WTC11 (cell line): ENCODE measurements at regions not wholly inside any gene's neighbourhood (a gene's known extent, or its start where the extent isn't known, plus 50 kb on each side); places are given as distances from the start of the nearest gene placed in this dataset.
"Not testable (repeated sequence)": the region's sequence is repeated elsewhere in the genome, so short reads cannot be mapped to it uniquely, and the experiment has no call there.

Experiments used
- ATAC-seq: fragments of 200-7000 bp; cut with Tn5 transposase; 2 replicates; pipeline ENCODE4 v1.10.0; 2021; ENCODE audit warnings: mild to moderate bottlenecking, moderate library complexity
- CTCF ChIA-PET: fragments of 300-600 bp; sonication (Branson Sonifier 250); formaldehyde crosslinking; loops from one replicate; lab custom pipeline; 2021; ENCODE audit warnings: antibody characterized with exemption; lab: Charles Lee
- POLR2A ChIA-PET: fragments of 350-600 bp; sonication (Branson Sonifier 250); formaldehyde crosslinking; loops from one replicate; lab custom pipeline; 2021; ENCODE audit warnings: antibody characterized with exemption; lab: Charles Lee
- DNase-seq: peaks from one replicate; pipeline ENCODE4 v3.0.0; 2021; ENCODE audit warnings: low spot score
- H3K27ac Mint-ChIP-seq: 2 replicates; pipeline ENCODE4 v1.8.0; 2021; ENCODE audit warnings: mixed read lengths
- H3K27me3 Mint-ChIP-seq: 2 replicates; pipeline ENCODE4 v1.8.0; 2021; ENCODE audit warnings: low read depth, mild to moderate bottlenecking, moderate library complexity, mixed read lengths
- H3K36me3 Mint-ChIP-seq: 2 replicates; pipeline ENCODE4 v1.8.0; 2021; ENCODE audit warnings: mixed read lengths
- H3K4me1 Mint-ChIP-seq: 2 replicates; pipeline ENCODE4 v1.8.0; 2022; ENCODE audit warnings: mixed read lengths
- H3K4me3 Mint-ChIP-seq: 2 replicates; pipeline ENCODE4 v1.8.0; 2021; ENCODE audit warnings: mild to moderate bottlenecking, moderate library complexity, mixed read lengths
- H3K9me3 Mint-ChIP-seq: 2 replicates; pipeline ENCODE4 v1.8.0; 2021; ENCODE audit warnings: mixed read lengths
- AFF4 ChIP-seq: sonication (generic); formaldehyde crosslinking; IDR thresholded peaks from 2 replicates; pipeline ENCODE4 v1.8.1; 2023; ENCODE audit warnings: mild to moderate bottlenecking, missing genetic modification reagents, borderline replicate concordance
- GRHL2 ChIP-seq: fragments of 250-450 bp; sonication (Bioruptor Pico); IDR thresholded peaks from 2 replicates; pipeline ENCODE4 v1.8.0; 2022; ENCODE audit warnings: mild to moderate bottlenecking, moderate library complexity; ENCODE audit not compliant: insufficient replicate concordance, severe bottlenecking
- IRF2 ChIP-seq: sonication (generic); formaldehyde crosslinking; IDR thresholded peaks from 2 replicates; pipeline ENCODE4 v1.8.0; 2022; ENCODE audit warnings: low read depth, missing genetic modification reagents, borderline replicate concordance
- MXD4 ChIP-seq: fragments of 250-450 bp; sonication (Bioruptor Pico); IDR thresholded peaks from 2 replicates; pipeline ENCODE4 v1.8.0; 2021; ENCODE audit warnings: mild to moderate bottlenecking, moderate library complexity, borderline replicate concordance
- NR2C2 ChIP-seq: sonication (generic); formaldehyde crosslinking; IDR thresholded peaks from 2 replicates; pipeline ENCODE4 v1.8.0; 2022; ENCODE audit warnings: mild to moderate bottlenecking, missing genetic modification reagents
- OVOL2 ChIP-seq: fragments of 250-450 bp; sonication (Bioruptor Pico); IDR thresholded peaks from 2 replicates; pipeline ENCODE4 v1.9.0; 2021; ENCODE audit warnings: mild to moderate bottlenecking, borderline replicate concordance
- SMAD3 ChIP-seq: sonication (generic); formaldehyde crosslinking; IDR thresholded peaks from 2 replicates; pipeline ENCODE4 v1.8.0; 2022; ENCODE audit warnings: missing genetic modification reagents, mild to moderate bottlenecking, borderline replicate concordance
- SP1 ChIP-seq: sonication (generic); formaldehyde crosslinking; conservative IDR thresholded peaks from 2 replicates; pipeline ENCODE4 v1.8.1; 2022; ENCODE audit warnings: missing genetic modification reagents
- TCF7 ChIP-seq: sonication (generic); formaldehyde crosslinking; IDR thresholded peaks from 2 replicates; pipeline ENCODE4 v1.8.0; 2022; ENCODE audit warnings: mild to moderate bottlenecking, low read depth, missing genetic modification reagents, moderate library complexity
- TEAD1 ChIP-seq: sonication (generic); formaldehyde crosslinking; IDR thresholded peaks from 2 replicates; pipeline ENCODE4 v1.8.0; 2022; ENCODE audit warnings: mild to moderate bottlenecking, missing genetic modification reagents
- TEAD4 ChIP-seq: sonication (generic); formaldehyde crosslinking; IDR thresholded peaks from 2 replicates; pipeline ENCODE4 v1.8.0; 2022; ENCODE audit warnings: mild to moderate bottlenecking, missing genetic modification reagents
- USF1 ChIP-seq: sonication (generic); formaldehyde crosslinking; IDR thresholded peaks from 2 replicates; pipeline ENCODE4 v1.8.0; 2022; ENCODE audit warnings: mild to moderate bottlenecking, missing genetic modification reagents
- ZMAT4 ChIP-seq: fragments of 250-450 bp; sonication (Bioruptor Pico); IDR thresholded peaks from 2 replicates; pipeline ENCODE4 v1.9.0; 2021; ENCODE audit warnings: mild to moderate bottlenecking
- ZNF138 ChIP-seq: sonication (generic); formaldehyde crosslinking; conservative IDR thresholded peaks from 2 replicates; pipeline ENCODE4 v1.8.1; 2022; ENCODE audit warnings: mild to moderate bottlenecking, moderate library complexity, missing genetic modification reagents
- ZNF281 ChIP-seq: sonication (generic); formaldehyde crosslinking; IDR thresholded peaks from 2 replicates; pipeline ENCODE4 v1.8.0; 2023; ENCODE audit warnings: mild to moderate bottlenecking, missing genetic modification reagents
- ZNF396 ChIP-seq: fragments of 250-450 bp; sonication (Bioruptor Pico); IDR thresholded peaks from 2 replicates; pipeline ENCODE4 v1.8.0; 2021; ENCODE audit warnings: mild to moderate bottlenecking, moderate library complexity, borderline replicate concordance
- ZNF416 ChIP-seq: fragments of 250-450 bp; sonication (Bioruptor Pico); IDR thresholded peaks from 2 replicates; pipeline ENCODE4 v1.9.0; 2021; ENCODE audit warnings: mild to moderate bottlenecking, inconsistent platforms

GRCh38 chr9:32092031-32092430, 292.4 kb upstream of the ACO1 start (continued):
- no peak for TF ChIP-seq AFF4 (CRISPR knock-in tag)
- TF ChIP-seq NR2C2, result no peak
- no peak for TF ChIP-seq TCF7 (CRISPR knock-in tag)
- no peak for TF ChIP-seq GRHL2 (CRISPR knock-in tag)
- TF ChIP-seq ZNF416 (CRISPR knock-in tag), result no peak
- no peak for TF ChIP-seq ZMAT4 (CRISPR knock-in tag)
- TF ChIP-seq ZNF396 (CRISPR knock-in tag), result no peak
- TF ChIP-seq ZNF138 (CRISPR knock-in tag), result no peak
- no peak for TF ChIP-seq OVOL2 (CRISPR knock-in tag)
- TF ChIP-seq, all 79 proteins: peak for 0

- H3K27ac Mint-ChIP-seq, result no peak overlapping the region
- no peaks in the 10 kb centered on the region for H3K36me3 Mint-ChIP-seq
- H3K4me1 Mint-ChIP-seq, result peaks cover 13% of the 10 kb centered on the region
- ATAC-seq (no peak), DNase-seq (no peak)
- POLR2A ChIA-PET, result no interaction called here
- no peak for TF ChIP-seq TEAD4 (CRISPR knock-in tag)
- TF ChIP-seq TEAD1, result no peak
- no peak for TF ChIP-seq IRF2 (CRISPR knock-in tag)
- no peak for TF ChIP-seq SMAD3 (CRISPR knock-in tag)
- TF ChIP-seq MXD4 (CRISPR knock-in tag), result no peak
- TF ChIP-seq SP1 (CRISPR knock-in tag), result no peak
- no peaks in the 10 kb centered on the region for H3K27me3 Mint-ChIP-seq
- H3K4me3 Mint-ChIP-seq, result no peak overlapping the region
- CTCF ChIA-PET, result interaction anchor here (0.9 kb wide), 1 partner anchor 20 kb away, joined by 3 read pairs; no protein-coding TSS in a partner anchor
- H3K9me3 Mint-ChIP-seq, result peaks cover 7% of the 10 kb centered on the region
Observed at GRCh38 chr9:32117291-32117690, 267.2 kb upstream of the ACO1 start.

GRCh38 chr9:32128546-32128945, 255.9 kb upstream of the ACO1 start:
- POLR2A ChIA-PET, result no interaction called here
- ATAC-seq (peak; percentile 81), DNase-seq (peak; percentile 32)

GRCh38 chr9:32130709-32131108, 253.7 kb upstream of the ACO1 start:
- H3K4me1 Mint-ChIP-seq, DNase-seq, H3K4me3 Mint-ChIP-seq, ATAC-seq, H3K36me3 Mint-ChIP-seq, POLR2A ChIA-PET, CTCF ChIA-PET, H3K27me3 Mint-ChIP-seq, H3K27ac Mint-ChIP-seq, H3K9me3 Mint-ChIP-seq: not testable (repeated sequence)

More at GRCh38 chr9:32128546-32128945, 255.9 kb upstream of the ACO1 start:
- H3K27me3 Mint-ChIP-seq, result no peaks in the 10 kb centered on the region
- 0 out of 2 replicates have a peak, but pooled peaks cover 6% of the 10 kb centered on the region for H3K4me1 Mint-ChIP-seq
- no peaks in the 10 kb centered on the region for H3K36me3 Mint-ChIP-seq
- CTCF ChIA-PET, result interaction anchor here (0.6 to 1.3 kb wide), 2 partner anchors 60 to 123 kb away, joined by 3 read pairs; no protein-coding TSS in a partner anchor
- no peak overlapping the region for H3K27ac Mint-ChIP-seq
- H3K9me3 Mint-ChIP-seq, result peaks cover 5% of the 10 kb centered on the region
- TF ChIP-seq ZNF281 (CRISPR knock-in tag) (0 out of 2 replicates have a peak, but pooled peaks have one; percentile 45), USF1 (CRISPR knock-in tag) (no peak)
- no peak overlapping the region for H3K4me3 Mint-ChIP-seq
